Erythroblast (primary cell): ENCODE measurements at regions not wholly inside any gene's neighbourhood (a gene's known extent, or its start where the extent isn't known, plus 50 kb on each side); places are given as distances from the start of the nearest gene placed in this dataset.

Experiments
- GATA1 ChIP-seq: IDR thresholded peaks from 2 replicates; pipeline ENCODE4 v1.6.1; 2011; ENCODE audit warnings: low read depth, mild to moderate bottlenecking, control low read depth, low read length, moderate library complexity
- POLR2A ChIP-seq: IDR thresholded peaks from 2 replicates; pipeline ENCODE4 v1.6.1; 2011; ENCODE audit warnings: mild to moderate bottlenecking, low read length

- TF ChIP-seq POLR2A (no peak), GATA1 (no peak)
Measured at GRCh38 chr4:119861731-119862130, 204.9 kb downstream of the MAD2L1 start.
